Stimulated activated CD4-positive, alpha-beta T cell treated with anti-CD3 and anti-CD28 coated beads, Interleukin-12 subunit alpha, Interleukin-12 subunit beta, amount 100 ng/mL, for 24 hours (primary cell): ENCODE measurements at regions not wholly inside any gene's neighbourhood (a gene's known extent, or its start where the extent isn't known, plus 50 kb on each side); places are given as distances from the start of the nearest gene placed in this dataset.
"Not testable (repeated sequence)": the region's sequence is repeated elsewhere in the genome, so short reads cannot be mapped to it uniquely, and the experiment has no call there.

Source experiments
- DNase-seq, 2 experiments: peaks; one replicate each; pipeline ENCODE4 v3.0.0-alpha.2; 2020; ENCODE audit warnings: low read depth in 2 of 2

- no peak for DNase-seq
These were observed 917.6 kb downstream of the TLE4 start for GRCh38 chr9:80489329-80489728.

- no peak for DNase-seq
These were observed 913.9 kb downstream of the TLE4 start for GRCh38 chr9:80485420-80486250.

GRCh38 chr9:80482251-80482650, 910.5 kb downstream of the TLE4 start:
- DNase-seq = not testable (repeated sequence)

- no peak for DNase-seq
These were observed 895.9 kb downstream of the TLE4 start for GRCh38 chr9:80467632-80468031.

GRCh38 chr9:80465556-80465955, 893.8 kb downstream of the TLE4 start:
- no peak for DNase-seq

GRCh38 chr9:80449513-80449912, 877.7 kb downstream of the TLE4 start:
- DNase-seq = no peak

GRCh38 chr9:80448996-80449395, 877.2 kb downstream of the TLE4 start:
- DNase-seq = no peak

GRCh38 chr9:80447876-80448275, 876.1 kb downstream of the TLE4 start:
- no peak for DNase-seq

GRCh38 chr9:80440724-80441123, 869.0 kb downstream of the TLE4 start:
- DNase-seq = no peak

- DNase-seq = no peak
These were observed 866.1 kb downstream of the TLE4 start for GRCh38 chr9:80437825-80438224.

- no peak for DNase-seq
These were observed 865.4 kb downstream of the TLE4 start for GRCh38 chr9:80437091-80437640.

- DNase-seq = no peak
These were observed 863.8 kb downstream of the TLE4 start for GRCh38 chr9:80435591-80435990.

GRCh38 chr9:80426992-80427391, 855.2 kb downstream of the TLE4 start:
- no peak for DNase-seq

GRCh38 chr9:80417211-80417773, 845.5 kb downstream of the TLE4 start:
- no peak for DNase-seq

- DNase-seq = no peak
These were observed 838.3 kb downstream of the TLE4 start for GRCh38 chr9:80410106-80410505.

- no peak for DNase-seq
These were observed 835.5 kb downstream of the TLE4 start for GRCh38 chr9:80407220-80407619.

GRCh38 chr9:80401243-80401642, 829.5 kb downstream of the TLE4 start:
- DNase-seq = no peak

- DNase-seq = no peak
These were observed 829.0 kb downstream of the TLE4 start for GRCh38 chr9:80400624-80401230.

- no peak for DNase-seq
These were observed 827.8 kb downstream of the TLE4 start for GRCh38 chr9:80399606-80400005.

- DNase-seq = no peak
These were observed 816.1 kb downstream of the TLE4 start for GRCh38 chr9:80387828-80388227.

- no peak for DNase-seq
These were observed 813.5 kb downstream of the TLE4 start for GRCh38 chr9:80385246-80385645.

GRCh38 chr9:80383331-80383730, 811.6 kb downstream of the TLE4 start:
- no peak for DNase-seq
